ENCODE measurements at regions not wholly inside any gene's neighbourhood (a gene's known extent, or its start where the extent isn't known, plus 50 kb on each side); places are given as distances from the start of the nearest gene placed in this dataset.

- DNase-seq (ENCODE audit: insufficient read length, low spot score), result no peak
- no peak for FAIRE-seq
These were observed 50.0 kb upstream of the SLC22A23 start for GRCh38 chr6:3506751-3507383.
